Loucy (cell line): ENCODE measurements at regions not wholly inside any gene's neighbourhood (a gene's known extent, or its start where the extent isn't known, plus 50 kb on each side); places are given as distances from the start of the nearest gene placed in this dataset.

Experiments used
- EZH2phosphoT487 ChIP-seq: fragments of 200-600 bp; IDR thresholded peaks from 2 replicates; pipeline ENCODE4 v1.6.1; 2018; ENCODE audit warnings: antibody characterized with exemption, mild to moderate bottlenecking, moderate library complexity, borderline replicate concordance
- TF ChIP-seq, protein P1 (sequence below): fragments of 200-600 bp; sonication (generic); conservative IDR thresholded peaks from 2 replicates; pipeline ENCODE4 v1.5.1; 2014; ENCODE audit warnings: mild to moderate bottlenecking, antibody characterized with exemption, low read length

- TF ChIP-seq, protein P1, sequence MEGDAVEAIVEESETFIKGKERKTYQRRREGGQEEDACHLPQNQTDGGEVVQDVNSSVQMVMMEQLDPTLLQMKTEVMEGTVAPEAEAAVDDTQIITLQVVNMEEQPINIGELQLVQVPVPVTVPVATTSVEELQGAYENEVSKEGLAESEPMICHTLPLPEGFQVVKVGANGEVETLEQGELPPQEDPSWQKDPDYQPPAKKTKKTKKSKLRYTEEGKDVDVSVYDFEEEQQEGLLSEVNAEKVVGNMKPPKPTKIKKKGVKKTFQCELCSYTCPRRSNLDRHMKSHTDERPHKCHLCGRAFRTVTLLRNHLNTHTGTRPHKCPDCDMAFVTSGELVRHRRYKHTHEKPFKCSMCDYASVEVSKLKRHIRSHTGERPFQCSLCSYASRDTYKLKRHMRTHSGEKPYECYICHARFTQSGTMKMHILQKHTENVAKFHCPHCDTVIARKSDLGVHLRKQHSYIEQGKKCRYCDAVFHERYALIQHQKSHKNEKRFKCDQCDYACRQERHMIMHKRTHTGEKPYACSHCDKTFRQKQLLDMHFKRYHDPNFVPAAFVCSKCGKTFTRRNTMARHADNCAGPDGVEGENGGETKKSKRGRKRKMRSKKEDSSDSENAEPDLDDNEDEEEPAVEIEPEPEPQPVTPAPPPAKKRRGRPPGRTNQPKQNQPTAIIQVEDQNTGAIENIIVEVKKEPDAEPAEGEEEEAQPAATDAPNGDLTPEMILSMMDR: no peak
- no peak for TF ChIP-seq EZH2phosphoT487
Observed at GRCh38 chr4:72991873-72992272, 77.6 kb downstream of the COX18 start.
